ENCODE measurements at regions not wholly inside any gene's neighbourhood (a gene's known extent, or its start where the extent isn't known, plus 50 kb on each side); places are given as distances from the start of the nearest gene placed in this dataset.

- no peak for TF ChIP-seq CTCF (IDR thresholded peaks at IDR 0.05 in 4 of 5, conservative IDR thresholded peaks at IDR 0.05 in 1 of 5)
- TF ChIP-seq POLR2A (IDR thresholded peaks at IDR 0.05) = no peak
Observed at GRCh38 chr7:130888468-130888867, 154.5 kb upstream of the KLF14 start.

All from gastrocnemius medialis (tissue), 4 donors.